GM12878 (cell line): ENCODE measurements at regions not wholly inside any gene's neighbourhood (a gene's known extent, or its start where the extent isn't known, plus 50 kb on each side); places are given as distances from the start of the nearest gene placed in this dataset.

Experiments
- CHD1 ChIP-seq: IDR thresholded peaks from 2 replicates; pipeline ENCODE4 v1.6.1; 2012; ENCODE audit warnings: low read depth, low read length, improper control_type of control experiment
- HDGF ChIP-seq: fragments of 450-650 bp; IDR thresholded peaks from 2 replicates; pipeline ENCODE4 v1.6.1; 2016; ENCODE audit warnings: antibody characterized with exemption
- IKZF2 ChIP-seq, 2 experiments: fragments of 450-650 bp; IDR thresholded peaks; 2 replicates each; pipeline ENCODE4 v1.6.1; 2017; ENCODE audit warnings: mild to moderate bottlenecking in 2 of 2, moderate library complexity in 2 of 2
- IRF4 ChIP-seq: IDR thresholded peaks from 2 replicates; pipeline ENCODE4 v1.6.1; 2011; ENCODE audit warnings: low read depth, low read length
- NFYA ChIP-seq: IDR thresholded peaks from 2 replicates; pipeline ENCODE4 v1.6.1; 2011; ENCODE audit warnings: low read depth, mild to moderate bottlenecking, low read length, improper control_type of control experiment, borderline replicate concordance
- PAX8 ChIP-seq: fragments of 450-650 bp; IDR thresholded peaks from 2 replicates; pipeline ENCODE4 v1.6.1; 2017; ENCODE audit warnings: mild to moderate bottlenecking, moderate library complexity
- TAF1 ChIP-seq: IDR thresholded peaks from 2 replicates; pipeline ENCODE4 v1.6.1; 2011; ENCODE audit warnings: mild to moderate bottlenecking, low read depth, low read length, borderline replicate concordance
- TF ChIP-seq, protein P1 (sequence below): fragments of 450-650 bp; IDR thresholded peaks from 2 replicates; pipeline ENCODE4 v1.6.1; 2018; ENCODE audit warnings: borderline replicate concordance, mild to moderate bottlenecking; ENCODE audit not compliant: partially characterized antibody
- TF ChIP-seq, protein P2 (sequence below): IDR thresholded peaks from 2 replicates; pipeline ENCODE4 v1.6.1; 2012; ENCODE audit warnings: improper control_type of control experiment, low read depth, low read length; ENCODE audit not compliant: insufficient replicate concordance
- TF ChIP-seq, protein P3 (sequence below): fragments of 450-650 bp; IDR thresholded peaks from 2 replicates; pipeline ENCODE4 v1.6.1; 2017; ENCODE audit warnings: mild to moderate bottlenecking, moderate library complexity

DNA sequence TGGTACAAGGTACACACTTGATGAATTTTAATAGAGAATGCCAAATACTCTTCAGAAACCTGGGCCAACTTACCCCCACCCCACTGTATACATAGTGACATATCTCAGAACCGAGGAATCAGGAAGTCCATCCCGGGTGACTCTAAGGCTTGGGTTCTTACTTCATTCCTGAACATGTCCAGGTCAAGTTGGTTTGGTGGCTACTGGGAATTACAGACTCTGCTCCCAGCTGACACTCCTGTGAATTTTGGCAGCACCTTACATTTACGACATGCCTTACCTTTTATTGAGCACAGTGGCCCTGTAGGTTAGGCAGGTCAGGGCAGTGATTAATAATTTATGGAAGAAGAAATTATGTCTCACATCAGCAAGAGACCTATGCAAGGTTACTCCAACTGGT lies 70.1 kb upstream of the LDLRAD3 start (continued):
- TF ChIP-seq, protein P1, sequence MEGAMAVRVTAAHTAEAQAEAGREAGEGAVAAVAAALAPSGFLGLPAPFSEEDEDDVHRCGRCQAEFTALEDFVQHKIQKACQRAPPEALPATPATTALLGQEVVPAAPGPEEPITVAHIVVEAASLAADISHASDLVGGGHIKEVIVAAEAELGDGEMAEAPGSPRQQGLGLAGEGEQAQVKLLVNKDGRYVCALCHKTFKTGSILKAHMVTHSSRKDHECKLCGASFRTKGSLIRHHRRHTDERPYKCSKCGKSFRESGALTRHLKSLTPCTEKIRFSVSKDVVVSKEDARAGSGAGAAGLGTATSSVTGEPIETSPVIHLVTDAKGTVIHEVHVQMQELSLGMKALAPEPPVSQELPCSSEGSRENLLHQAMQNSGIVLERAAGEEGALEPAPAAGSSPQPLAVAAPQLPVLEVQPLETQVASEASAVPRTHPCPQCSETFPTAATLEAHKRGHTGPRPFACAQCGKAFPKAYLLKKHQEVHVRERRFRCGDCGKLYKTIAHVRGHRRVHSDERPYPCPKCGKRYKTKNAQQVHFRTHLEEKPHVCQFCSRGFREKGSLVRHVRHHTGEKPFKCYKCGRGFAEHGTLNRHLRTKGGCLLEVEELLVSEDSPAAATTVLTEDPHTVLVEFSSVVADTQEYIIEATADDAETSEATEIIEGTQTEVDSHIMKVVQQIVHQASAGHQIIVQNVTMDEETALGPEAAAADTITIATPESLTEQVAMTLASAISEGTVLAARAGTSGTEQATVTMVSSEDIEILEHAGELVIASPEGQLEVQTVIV = no peak
- TF ChIP-seq CHD1 = no peak
- no peak for TF ChIP-seq IRF4
- TF ChIP-seq PAX8 = no peak
- TF ChIP-seq HDGF = no peak
- TF ChIP-seq TAF1 = no peak
- no peak for TF ChIP-seq IKZF2 (IDR thresholded peaks at IDR 0.05)
- TF ChIP-seq, protein P2, sequence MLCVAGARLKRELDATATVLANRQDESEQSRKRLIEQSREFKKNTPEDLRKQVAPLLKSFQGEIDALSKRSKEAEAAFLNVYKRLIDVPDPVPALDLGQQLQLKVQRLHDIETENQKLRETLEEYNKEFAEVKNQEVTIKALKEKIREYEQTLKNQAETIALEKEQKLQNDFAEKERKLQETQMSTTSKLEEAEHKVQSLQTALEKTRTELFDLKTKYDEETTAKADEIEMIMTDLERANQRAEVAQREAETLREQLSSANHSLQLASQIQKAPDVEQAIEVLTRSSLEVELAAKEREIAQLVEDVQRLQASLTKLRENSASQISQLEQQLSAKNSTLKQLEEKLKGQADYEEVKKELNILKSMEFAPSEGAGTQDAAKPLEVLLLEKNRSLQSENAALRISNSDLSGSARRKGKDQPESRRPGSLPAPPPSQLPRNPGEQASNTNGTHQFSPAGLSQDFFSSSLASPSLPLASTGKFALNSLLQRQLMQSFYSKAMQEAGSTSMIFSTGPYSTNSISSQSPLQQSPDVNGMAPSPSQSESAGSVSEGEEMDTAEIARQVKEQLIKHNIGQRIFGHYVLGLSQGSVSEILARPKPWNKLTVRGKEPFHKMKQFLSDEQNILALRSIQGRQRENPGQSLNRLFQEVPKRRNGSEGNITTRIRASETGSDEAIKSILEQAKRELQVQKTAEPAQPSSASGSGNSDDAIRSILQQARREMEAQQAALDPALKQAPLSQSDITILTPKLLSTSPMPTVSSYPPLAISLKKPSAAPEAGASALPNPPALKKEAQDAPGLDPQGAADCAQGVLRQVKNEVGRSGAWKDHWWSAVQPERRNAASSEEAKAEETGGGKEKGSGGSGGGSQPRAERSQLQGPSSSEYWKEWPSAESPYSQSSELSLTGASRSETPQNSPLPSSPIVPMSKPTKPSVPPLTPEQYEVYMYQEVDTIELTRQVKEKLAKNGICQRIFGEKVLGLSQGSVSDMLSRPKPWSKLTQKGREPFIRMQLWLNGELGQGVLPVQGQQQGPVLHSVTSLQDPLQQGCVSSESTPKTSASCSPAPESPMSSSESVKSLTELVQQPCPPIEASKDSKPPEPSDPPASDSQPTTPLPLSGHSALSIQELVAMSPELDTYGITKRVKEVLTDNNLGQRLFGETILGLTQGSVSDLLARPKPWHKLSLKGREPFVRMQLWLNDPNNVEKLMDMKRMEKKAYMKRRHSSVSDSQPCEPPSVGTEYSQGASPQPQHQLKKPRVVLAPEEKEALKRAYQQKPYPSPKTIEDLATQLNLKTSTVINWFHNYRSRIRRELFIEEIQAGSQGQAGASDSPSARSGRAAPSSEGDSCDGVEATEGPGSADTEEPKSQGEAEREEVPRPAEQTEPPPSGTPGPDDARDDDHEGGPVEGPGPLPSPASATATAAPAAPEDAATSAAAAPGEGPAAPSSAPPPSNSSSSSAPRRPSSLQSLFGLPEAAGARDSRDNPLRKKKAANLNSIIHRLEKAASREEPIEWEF = no peak
- TF ChIP-seq NFYA = no peak
- TF ChIP-seq, protein P3, sequence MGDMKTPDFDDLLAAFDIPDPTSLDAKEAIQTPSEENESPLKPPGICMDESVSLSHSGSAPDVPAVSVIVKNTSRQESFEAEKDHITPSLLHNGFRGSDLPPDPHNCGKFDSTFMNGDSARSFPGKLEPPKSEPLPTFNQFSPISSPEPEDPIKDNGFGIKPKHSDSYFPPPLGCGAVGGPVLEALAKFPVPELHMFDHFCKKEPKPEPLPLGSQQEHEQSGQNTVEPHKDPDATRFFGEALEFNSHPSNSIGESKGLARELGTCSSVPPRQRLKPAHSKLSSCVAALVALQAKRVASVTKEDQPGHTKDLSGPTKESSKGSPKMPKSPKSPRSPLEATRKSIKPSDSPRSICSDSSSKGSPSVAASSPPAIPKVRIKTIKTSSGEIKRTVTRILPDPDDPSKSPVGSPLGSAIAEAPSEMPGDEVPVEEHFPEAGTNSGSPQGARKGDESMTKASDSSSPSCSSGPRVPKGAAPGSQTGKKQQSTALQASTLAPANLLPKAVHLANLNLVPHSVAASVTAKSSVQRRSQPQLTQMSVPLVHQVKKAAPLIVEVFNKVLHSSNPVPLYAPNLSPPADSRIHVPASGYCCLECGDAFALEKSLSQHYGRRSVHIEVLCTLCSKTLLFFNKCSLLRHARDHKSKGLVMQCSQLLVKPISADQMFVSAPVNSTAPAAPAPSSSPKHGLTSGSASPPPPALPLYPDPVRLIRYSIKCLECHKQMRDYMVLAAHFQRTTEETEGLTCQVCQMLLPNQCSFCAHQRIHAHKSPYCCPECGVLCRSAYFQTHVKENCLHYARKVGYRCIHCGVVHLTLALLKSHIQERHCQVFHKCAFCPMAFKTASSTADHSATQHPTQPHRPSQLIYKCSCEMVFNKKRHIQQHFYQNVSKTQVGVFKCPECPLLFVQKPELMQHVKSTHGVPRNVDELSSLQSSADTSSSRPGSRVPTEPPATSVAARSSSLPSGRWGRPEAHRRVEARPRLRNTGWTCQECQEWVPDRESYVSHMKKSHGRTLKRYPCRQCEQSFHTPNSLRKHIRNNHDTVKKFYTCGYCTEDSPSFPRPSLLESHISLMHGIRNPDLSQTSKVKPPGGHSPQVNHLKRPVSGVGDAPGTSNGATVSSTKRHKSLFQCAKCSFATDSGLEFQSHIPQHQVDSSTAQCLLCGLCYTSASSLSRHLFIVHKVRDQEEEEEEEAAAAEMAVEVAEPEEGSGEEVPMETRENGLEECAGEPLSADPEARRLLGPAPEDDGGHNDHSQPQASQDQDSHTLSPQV = no peak
